Ovary (tissue), 3 donors: ENCODE measurements at regions not wholly inside any gene's neighbourhood (a gene's known extent, or its start where the extent isn't known, plus 50 kb on each side); places are given as distances from the start of the nearest gene placed in this dataset.
"Not testable (repeated sequence)": the region's sequence is repeated elsewhere in the genome, so short reads cannot be mapped to it uniquely, and the experiment has no call there.

ENCODE experiments used
- CTCF ChIP-seq, 3 donors: fragments of 450-650 bp in 2 of 3; fragments of 200-600 bp in 1 of 3; IDR thresholded peaks; one replicate each; pipeline versions ENCODE4 v1.5.1 to v1.8.0; 2016 to 2022; ENCODE audit warnings: antibody characterized with exemption in 3 of 3, mild to moderate bottlenecking in 1 of 3
- EP300 ChIP-seq: sonication (generic); formaldehyde crosslinking; IDR thresholded peaks from one replicate; pipeline ENCODE4 v1.6.1; 2017; ENCODE audit warnings: antibody characterized with exemption
- donor health status: DM: no; HTN: no; CAD: no.

- TF ChIP-seq CTCF (IDR thresholded peaks at IDR 0.05); EP300: not testable (repeated sequence)
These were observed 237.5 kb downstream of the FAM72C start for GRCh38 chr1:143734261-143734660.
